ENCODE measurements at regions not wholly inside any gene's neighbourhood (a gene's known extent, or its start where the extent isn't known, plus 50 kb on each side); places are given as distances from the start of the nearest gene placed in this dataset.

DNA sequence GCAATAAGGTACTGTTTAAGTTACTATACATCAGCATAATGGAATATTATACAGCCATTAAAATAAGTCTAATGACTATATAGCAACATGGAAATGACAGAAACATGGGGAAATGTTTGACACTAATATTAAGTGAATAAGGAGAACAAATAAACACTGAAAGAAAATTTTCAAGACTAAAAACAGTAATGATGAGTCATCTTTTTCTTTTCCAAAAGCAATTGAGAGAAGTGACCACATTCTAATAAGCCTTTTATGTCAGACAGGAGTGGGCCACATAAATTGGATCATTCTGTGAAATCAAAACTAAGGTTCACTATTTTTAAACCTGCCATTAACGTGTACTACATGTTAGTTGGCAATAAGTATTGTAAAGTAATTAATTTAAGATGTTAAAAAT, 187.5 kb downstream of the AHR start:
- BruUV-seq (replicated peaks): no TSS peak
- CTCF ChIA-PET: no interaction called here
- H3K9me2 ChIP-seq (ENCODE audit: insufficient read depth): no peaks in the 10 kb centered on the region

More for the DNA sequence above, 187.5 kb downstream of the AHR start:
- no peak overlapping the region for H2AFZ ChIP-seq (ENCODE audit: low read depth, low read length, poor library complexity, severe bottlenecking)
- no peak overlapping the region for H3K27ac ChIP-seq (ENCODE audit: low read depth, low read length)
- no peak for ATAC-seq
- no peaks in the 10 kb centered on the region for H3K36me3 ChIP-seq (ENCODE audit: control insufficient read depth in 1 of 2, insufficient read depth in 2 of 2, low read length in 2 of 2)
- TF ChIP-seq ZNF274 (IDR thresholded peaks at IDR 0.05; ENCODE audit: low read depth, low read length) (no peak), JUND (IDR thresholded peaks at IDR 0.05) (no peak), RAD21 (IDR thresholded peaks at IDR 0.05; ENCODE audit: low read depth) (no peak), CBX3 (IDR thresholded peaks at IDR 0.05; ENCODE audit: low read depth) (no peak), POLR2AphosphoS5 (IDR thresholded peaks at IDR 0.05; ENCODE audit: low read depth, low read length) (no peak), POLR2A (IDR thresholded peaks at IDR 0.05; ENCODE audit: borderline replicate concordance, extremely low read depth, insufficient read depth, insufficient read length) (no peak), EGR1 (IDR thresholded peaks at IDR 0.05; ENCODE audit: low read depth) (no peak), ELF1 (IDR thresholded peaks at IDR 0.05; ENCODE audit: borderline replicate concordance, low read depth) (no peak), CEBPB (IDR thresholded peaks at IDR 0.05; ENCODE audit: low read depth) (no peak), FOSL1 (IDR thresholded peaks at IDR 0.05; ENCODE audit: low read depth) (no peak), SIN3A (IDR thresholded peaks at IDR 0.05; ENCODE audit: low read depth) (no peak), YY1 (IDR thresholded peaks at IDR 0.05; ENCODE audit: extremely low read depth, insufficient replicate concordance, low read depth, low read length) (no peak), SRF (IDR thresholded peaks at IDR 0.05; ENCODE audit: low read depth) (no peak), SP1 (IDR thresholded peaks at IDR 0.05; ENCODE audit: low read depth) (no peak)
- TF ChIP-seq, protein P1, sequence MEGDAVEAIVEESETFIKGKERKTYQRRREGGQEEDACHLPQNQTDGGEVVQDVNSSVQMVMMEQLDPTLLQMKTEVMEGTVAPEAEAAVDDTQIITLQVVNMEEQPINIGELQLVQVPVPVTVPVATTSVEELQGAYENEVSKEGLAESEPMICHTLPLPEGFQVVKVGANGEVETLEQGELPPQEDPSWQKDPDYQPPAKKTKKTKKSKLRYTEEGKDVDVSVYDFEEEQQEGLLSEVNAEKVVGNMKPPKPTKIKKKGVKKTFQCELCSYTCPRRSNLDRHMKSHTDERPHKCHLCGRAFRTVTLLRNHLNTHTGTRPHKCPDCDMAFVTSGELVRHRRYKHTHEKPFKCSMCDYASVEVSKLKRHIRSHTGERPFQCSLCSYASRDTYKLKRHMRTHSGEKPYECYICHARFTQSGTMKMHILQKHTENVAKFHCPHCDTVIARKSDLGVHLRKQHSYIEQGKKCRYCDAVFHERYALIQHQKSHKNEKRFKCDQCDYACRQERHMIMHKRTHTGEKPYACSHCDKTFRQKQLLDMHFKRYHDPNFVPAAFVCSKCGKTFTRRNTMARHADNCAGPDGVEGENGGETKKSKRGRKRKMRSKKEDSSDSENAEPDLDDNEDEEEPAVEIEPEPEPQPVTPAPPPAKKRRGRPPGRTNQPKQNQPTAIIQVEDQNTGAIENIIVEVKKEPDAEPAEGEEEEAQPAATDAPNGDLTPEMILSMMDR (IDR thresholded peaks at IDR 0.05 in 2 of 3, conservative IDR thresholded peaks at IDR 0.05 in 1 of 3; ENCODE audit: borderline replicate concordance in 1 of 3, insufficient read depth in 1 of 3, low read depth in 2 of 3, low read length in 2 of 3): no peak
- TF ChIP-seq, protein P2, sequence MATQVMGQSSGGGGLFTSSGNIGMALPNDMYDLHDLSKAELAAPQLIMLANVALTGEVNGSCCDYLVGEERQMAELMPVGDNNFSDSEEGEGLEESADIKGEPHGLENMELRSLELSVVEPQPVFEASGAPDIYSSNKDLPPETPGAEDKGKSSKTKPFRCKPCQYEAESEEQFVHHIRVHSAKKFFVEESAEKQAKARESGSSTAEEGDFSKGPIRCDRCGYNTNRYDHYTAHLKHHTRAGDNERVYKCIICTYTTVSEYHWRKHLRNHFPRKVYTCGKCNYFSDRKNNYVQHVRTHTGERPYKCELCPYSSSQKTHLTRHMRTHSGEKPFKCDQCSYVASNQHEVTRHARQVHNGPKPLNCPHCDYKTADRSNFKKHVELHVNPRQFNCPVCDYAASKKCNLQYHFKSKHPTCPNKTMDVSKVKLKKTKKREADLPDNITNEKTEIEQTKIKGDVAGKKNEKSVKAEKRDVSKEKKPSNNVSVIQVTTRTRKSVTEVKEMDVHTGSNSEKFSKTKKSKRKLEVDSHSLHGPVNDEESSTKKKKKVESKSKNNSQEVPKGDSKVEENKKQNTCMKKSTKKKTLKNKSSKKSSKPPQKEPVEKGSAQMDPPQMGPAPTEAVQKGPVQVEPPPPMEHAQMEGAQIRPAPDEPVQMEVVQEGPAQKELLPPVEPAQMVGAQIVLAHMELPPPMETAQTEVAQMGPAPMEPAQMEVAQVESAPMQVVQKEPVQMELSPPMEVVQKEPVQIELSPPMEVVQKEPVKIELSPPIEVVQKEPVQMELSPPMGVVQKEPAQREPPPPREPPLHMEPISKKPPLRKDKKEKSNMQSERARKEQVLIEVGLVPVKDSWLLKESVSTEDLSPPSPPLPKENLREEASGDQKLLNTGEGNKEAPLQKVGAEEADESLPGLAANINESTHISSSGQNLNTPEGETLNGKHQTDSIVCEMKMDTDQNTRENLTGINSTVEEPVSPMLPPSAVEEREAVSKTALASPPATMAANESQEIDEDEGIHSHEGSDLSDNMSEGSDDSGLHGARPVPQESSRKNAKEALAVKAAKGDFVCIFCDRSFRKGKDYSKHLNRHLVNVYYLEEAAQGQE (IDR thresholded peaks at IDR 0.05; ENCODE audit: low read depth): no peak
- TF ChIP-seq, protein P3, sequence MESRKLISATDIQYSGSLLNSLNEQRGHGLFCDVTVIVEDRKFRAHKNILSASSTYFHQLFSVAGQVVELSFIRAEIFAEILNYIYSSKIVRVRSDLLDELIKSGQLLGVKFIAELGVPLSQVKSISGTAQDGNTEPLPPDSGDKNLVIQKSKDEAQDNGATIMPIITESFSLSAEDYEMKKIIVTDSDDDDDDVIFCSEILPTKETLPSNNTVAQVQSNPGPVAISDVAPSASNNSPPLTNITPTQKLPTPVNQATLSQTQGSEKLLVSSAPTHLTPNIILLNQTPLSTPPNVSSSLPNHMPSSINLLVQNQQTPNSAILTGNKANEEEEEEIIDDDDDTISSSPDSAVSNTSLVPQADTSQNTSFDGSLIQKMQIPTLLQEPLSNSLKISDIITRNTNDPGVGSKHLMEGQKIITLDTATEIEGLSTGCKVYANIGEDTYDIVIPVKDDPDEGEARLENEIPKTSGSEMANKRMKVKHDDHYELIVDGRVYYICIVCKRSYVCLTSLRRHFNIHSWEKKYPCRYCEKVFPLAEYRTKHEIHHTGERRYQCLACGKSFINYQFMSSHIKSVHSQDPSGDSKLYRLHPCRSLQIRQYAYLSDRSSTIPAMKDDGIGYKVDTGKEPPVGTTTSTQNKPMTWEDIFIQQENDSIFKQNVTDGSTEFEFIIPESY (IDR thresholded peaks at IDR 0.05; ENCODE audit: extremely low read depth, insufficient replicate concordance, low read length): no peak
- TF ChIP-seq, protein P4, sequence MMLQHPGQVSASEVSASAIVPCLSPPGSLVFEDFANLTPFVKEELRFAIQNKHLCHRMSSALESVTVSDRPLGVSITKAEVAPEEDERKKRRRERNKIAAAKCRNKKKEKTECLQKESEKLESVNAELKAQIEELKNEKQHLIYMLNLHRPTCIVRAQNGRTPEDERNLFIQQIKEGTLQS (IDR thresholded peaks at IDR 0.05): no peak
- TF ChIP-seq, protein P5, sequence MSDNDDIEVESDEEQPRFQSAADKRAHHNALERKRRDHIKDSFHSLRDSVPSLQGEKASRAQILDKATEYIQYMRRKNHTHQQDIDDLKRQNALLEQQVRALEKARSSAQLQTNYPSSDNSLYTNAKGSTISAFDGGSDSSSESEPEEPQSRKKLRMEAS (IDR thresholded peaks at IDR 0.05): no peak
- no peak overlapping the region for H3K4me3 ChIP-seq (replicated peaks in 1 of 2; ENCODE audit: low read depth in 1 of 2, low read length in 2 of 2)
- no peaks in the 10 kb centered on the region for H4K20me1 ChIP-seq (ENCODE audit: insufficient read depth)
- ChIA-PET RAD21 (ENCODE audit: low non-redundant PET in 1 of 2, low total read pairs in 2 of 2, uncharacterized antibody in 2 of 2, unreplicated experiment in 2 of 2) (no interaction called here), POLR2A (no interaction called here)
- no peaks in the 10 kb centered on the region for H3K79me2 ChIP-seq (ENCODE audit: insufficient read depth, low read length)
- H3K9ac ChIP-seq (ENCODE audit: low read length): no peak overlapping the region
- no peaks in the 10 kb centered on the region for H3K4me1 ChIP-seq (ENCODE audit: control insufficient read depth in 1 of 2, insufficient read depth in 2 of 2, low read length in 2 of 2)
- no peaks in the 10 kb centered on the region for H3K9me3 ChIP-seq (ENCODE audit: control insufficient read depth in 1 of 2, insufficient read depth in 1 of 2, low read depth in 1 of 2, low read length in 2 of 2)
- intact Hi-C loops (cut with micrococcal nuclease): no loop called here
- H3K4me2 ChIP-seq (ENCODE audit: low read length): no peak overlapping the region
- no peak for DNase-seq (ENCODE audit: low read depth, low spot score)
- H3K27me3 ChIP-seq (ENCODE audit: insufficient read depth, low read length): no peaks in the 10 kb centered on the region
